Stimulated activated CD4-positive, alpha-beta T cell treated with anti-CD3 and anti-CD28 coated beads, TNF-alpha, amount 100 ng/mL, for 1 hour (primary cell): ENCODE measurements at regions not wholly inside any gene's neighbourhood (a gene's known extent, or its start where the extent isn't known, plus 50 kb on each side); places are given as distances from the start of the nearest gene placed in this dataset.
"Not testable (repeated sequence)": the region's sequence is repeated elsewhere in the genome, so short reads cannot be mapped to it uniquely, and the experiment has no call there.

Experiments
- DNase-seq, 3 donors: peaks; one replicate each; pipeline ENCODE4 v3.0.0-alpha.2; 2020; ENCODE audit warnings: low read depth in 3 of 3, low spot score in 1 of 3

GRCh38 chr2:6186332-6187151 lies 494.4 kb downstream of the SOX11 start:
- DNase-seq: no peak

GRCh38 chr2:6196449-6196848 lies 504.3 kb downstream of the SOX11 start:
- no peak for DNase-seq

GRCh38 chr2:6198370-6198919 lies 506.3 kb downstream of the SOX11 start:
- DNase-seq: not testable (repeated sequence)

GRCh38 chr2:6202756-6203155 lies 510.6 kb downstream of the SOX11 start:
- no peak for DNase-seq

GRCh38 chr2:6203291-6203959 lies 511.2 kb downstream of the SOX11 start:
- DNase-seq: no peak

- DNase-seq: no peak
Measured at GRCh38 chr2:6206882-6207281, 514.7 kb downstream of the SOX11 start.

- DNase-seq: no peak
Measured at GRCh38 chr2:6211236-6211635, 519.1 kb downstream of the SOX11 start.

- DNase-seq: no peak
Measured at GRCh38 chr2:6212491-6212890, 520.3 kb downstream of the SOX11 start.

- DNase-seq: no peak
Measured at GRCh38 chr2:6213056-6213780, 521.0 kb downstream of the SOX11 start.

GRCh38 chr2:6214471-6214870 lies 522.3 kb downstream of the SOX11 start:
- no peak for DNase-seq

- no peak for DNase-seq
Measured at GRCh38 chr2:6215053-6215452, 522.9 kb downstream of the SOX11 start.

- DNase-seq: no peak
Measured at GRCh38 chr2:6216234-6216633, 524.0 kb downstream of the SOX11 start.

GRCh38 chr2:6218926-6219325 lies 526.7 kb downstream of the SOX11 start:
- DNase-seq: no peak

GRCh38 chr2:6219906-6220305 lies 527.7 kb downstream of the SOX11 start:
- DNase-seq: no peak

GRCh38 chr2:6222296-6222695 lies 530.1 kb downstream of the SOX11 start:
- no peak for DNase-seq

- DNase-seq: no peak
Measured at GRCh38 chr2:6224267-6224666, 532.1 kb downstream of the SOX11 start.

GRCh38 chr2:6228251-6228650 lies 536.1 kb downstream of the SOX11 start:
- DNase-seq: no peak

- DNase-seq: no peak
Measured at GRCh38 chr2:6231166-6231565, 539.0 kb downstream of the SOX11 start.

- DNase-seq: no peak
Measured at GRCh38 chr2:6233993-6234392, 541.8 kb downstream of the SOX11 start.

GRCh38 chr2:6234702-6235101 lies 542.5 kb downstream of the SOX11 start:
- DNase-seq: no peak

- no peak for DNase-seq
Measured at GRCh38 chr2:6236317-6236716, 544.1 kb downstream of the SOX11 start.
